ENCODE measurements at regions not wholly inside any gene's neighbourhood (a gene's known extent, or its start where the extent isn't known, plus 50 kb on each side); places are given as distances from the start of the nearest gene placed in this dataset.

DNA sequence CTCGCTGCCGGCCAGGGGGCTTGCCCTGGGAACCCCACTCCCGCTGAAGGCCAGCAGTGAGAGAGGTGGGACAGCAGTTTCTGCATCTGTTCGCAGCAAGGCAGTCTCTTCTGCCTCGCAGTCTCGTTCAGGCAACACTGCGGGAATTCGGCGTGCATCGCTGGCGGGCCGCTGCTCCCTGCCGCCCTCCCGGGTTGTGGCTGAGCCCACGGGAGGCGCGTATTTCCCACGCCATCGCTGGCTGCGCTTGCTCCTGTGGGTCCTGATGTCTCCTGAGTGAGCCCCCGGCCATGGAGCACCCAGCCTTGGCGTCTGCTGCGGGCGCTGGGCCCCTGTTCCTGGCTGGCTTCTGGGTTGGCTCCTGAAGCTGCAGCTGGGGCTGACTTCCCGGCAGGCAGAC, 227.9 kb downstream of the TEX29 start:
- Histone ChIP-seq H3K4me3 (no peak overlapping the region), H3K36me3 (no peaks in the 10 kb centered on the region), H3K4me1 (no peaks in the 10 kb centered on the region), H3K27me3 (no peaks in the 10 kb centered on the region), H3K27ac (no peak overlapping the region), H3K9me3 (no peaks in the 10 kb centered on the region)
- in situ Hi-C loops (cut with MboI; ENCODE audit: low sequenced_read_pairs in 4 of 4) (no loop called here), intact Hi-C loops (cut with DNase I; ENCODE audit: low total_unique reads) (no loop called here)
- TF ChIP-seq, protein P1, sequence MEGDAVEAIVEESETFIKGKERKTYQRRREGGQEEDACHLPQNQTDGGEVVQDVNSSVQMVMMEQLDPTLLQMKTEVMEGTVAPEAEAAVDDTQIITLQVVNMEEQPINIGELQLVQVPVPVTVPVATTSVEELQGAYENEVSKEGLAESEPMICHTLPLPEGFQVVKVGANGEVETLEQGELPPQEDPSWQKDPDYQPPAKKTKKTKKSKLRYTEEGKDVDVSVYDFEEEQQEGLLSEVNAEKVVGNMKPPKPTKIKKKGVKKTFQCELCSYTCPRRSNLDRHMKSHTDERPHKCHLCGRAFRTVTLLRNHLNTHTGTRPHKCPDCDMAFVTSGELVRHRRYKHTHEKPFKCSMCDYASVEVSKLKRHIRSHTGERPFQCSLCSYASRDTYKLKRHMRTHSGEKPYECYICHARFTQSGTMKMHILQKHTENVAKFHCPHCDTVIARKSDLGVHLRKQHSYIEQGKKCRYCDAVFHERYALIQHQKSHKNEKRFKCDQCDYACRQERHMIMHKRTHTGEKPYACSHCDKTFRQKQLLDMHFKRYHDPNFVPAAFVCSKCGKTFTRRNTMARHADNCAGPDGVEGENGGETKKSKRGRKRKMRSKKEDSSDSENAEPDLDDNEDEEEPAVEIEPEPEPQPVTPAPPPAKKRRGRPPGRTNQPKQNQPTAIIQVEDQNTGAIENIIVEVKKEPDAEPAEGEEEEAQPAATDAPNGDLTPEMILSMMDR (IDR thresholded peaks at IDR 0.05 in 4 of 5, conservative IDR thresholded peaks at IDR 0.05 in 1 of 5) = no peak
- TF ChIP-seq POLR2A (IDR thresholded peaks at IDR 0.05) = no peak
- DNase-seq (no peak), ATAC-seq (no peak)

DNA sequence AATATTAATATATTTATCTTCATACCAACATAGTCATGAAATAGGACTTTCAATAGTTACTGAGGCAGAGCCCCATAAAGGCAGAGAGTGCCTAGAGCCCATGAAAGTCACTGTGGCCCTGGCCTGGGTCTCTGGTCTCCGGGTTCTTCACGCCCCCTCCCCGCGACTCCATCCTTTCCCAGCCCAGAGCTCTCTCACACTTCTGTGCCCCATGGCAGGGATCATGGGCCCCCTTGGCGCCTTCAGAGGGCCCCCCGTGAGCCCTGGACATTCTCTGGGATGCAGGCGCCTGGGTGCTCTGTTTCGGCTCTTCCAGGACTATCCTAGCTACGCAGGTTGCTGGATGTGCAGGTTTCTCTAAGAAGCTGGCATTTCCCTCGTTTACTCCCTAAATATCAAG, 228.4 kb downstream of the TEX29 start:
- no peaks in the 10 kb centered on the region for H3K27me3 ChIP-seq
- H3K36me3 ChIP-seq = no peaks in the 10 kb centered on the region
- intact Hi-C loops (cut with DNase I; ENCODE audit: low total_unique reads) = no loop called here
- no peak overlapping the region for H3K27ac ChIP-seq
- in situ Hi-C loops (cut with MboI; ENCODE audit: low sequenced_read_pairs in 4 of 4) = no loop called here
- no peaks in the 10 kb centered on the region for H3K4me1 ChIP-seq
- H3K9me3 ChIP-seq = no peaks in the 10 kb centered on the region
- DNase-seq (no peak), ATAC-seq (no peak)
- H3K4me3 ChIP-seq = no peak overlapping the region
- TF ChIP-seq POLR2A (IDR thresholded peaks at IDR 0.05) = no peak
- TF ChIP-seq, protein P1 (IDR thresholded peaks at IDR 0.05 in 4 of 5, conservative IDR thresholded peaks at IDR 0.05 in 1 of 5) = no peak

DNA sequence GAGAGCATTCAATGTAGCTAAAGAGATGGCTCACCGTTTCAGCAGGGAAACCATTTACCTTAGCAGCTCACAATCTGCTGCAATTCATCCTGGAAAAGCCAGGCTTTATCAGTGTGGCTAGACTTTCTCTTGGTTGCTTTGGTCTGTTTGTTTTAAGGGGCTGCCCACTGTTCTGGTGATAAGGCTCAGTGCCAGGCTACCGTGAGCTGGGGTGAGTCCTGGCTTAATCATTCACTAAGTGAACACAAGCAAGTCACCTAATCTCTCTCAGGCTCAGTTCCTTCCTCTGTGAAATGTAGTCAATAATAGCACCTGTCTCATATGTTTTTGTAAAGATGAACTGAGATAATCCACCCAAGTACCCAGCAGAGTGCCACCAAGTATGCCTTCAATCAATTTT, 229.0 kb downstream of the TEX29 start:
- no peaks in the 10 kb centered on the region for H3K9me3 ChIP-seq
- TF ChIP-seq POLR2A (IDR thresholded peaks at IDR 0.05) = no peak
- no peak overlapping the region for H3K4me3 ChIP-seq
- H3K36me3 ChIP-seq = no peaks in the 10 kb centered on the region
- no peaks in the 10 kb centered on the region for H3K4me1 ChIP-seq
- no peak for ATAC-seq
- no peak for DNase-seq
- in situ Hi-C loops (cut with MboI; ENCODE audit: low sequenced_read_pairs in 4 of 4) = no loop called here
- no peak overlapping the region for H3K27ac ChIP-seq
- no peaks in the 10 kb centered on the region for H3K27me3 ChIP-seq
- intact Hi-C loops (cut with DNase I; ENCODE audit: low total_unique reads) = no loop called here

DNA sequence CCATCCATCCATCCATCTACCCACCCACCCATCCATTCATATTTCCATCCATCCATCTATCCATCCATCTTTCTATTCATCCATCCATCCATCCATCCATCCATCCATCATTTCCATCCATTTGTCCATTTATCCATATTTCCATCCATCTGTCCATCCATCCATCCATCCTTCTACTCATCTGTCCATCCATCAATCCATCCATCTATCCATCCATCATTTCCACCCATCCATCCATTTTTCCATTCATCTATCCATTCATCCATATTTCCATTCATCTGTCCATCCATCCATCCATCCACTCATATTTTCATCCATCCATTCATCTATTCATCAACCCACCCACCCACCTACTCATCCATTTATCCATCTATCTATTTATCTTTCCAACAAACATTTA, 229.6 kb downstream of the TEX29 start:
- no peak overlapping the region for H3K27ac ChIP-seq
- no peaks in the 10 kb centered on the region for H3K9me3 ChIP-seq
- no peaks in the 10 kb centered on the region for H3K36me3 ChIP-seq
- in situ Hi-C loops (cut with MboI; ENCODE audit: low sequenced_read_pairs in 4 of 4) (no loop called here), intact Hi-C loops (cut with DNase I; ENCODE audit: low total_unique reads) (loop anchor here (10.0 kb wide), 1 partner anchor 795 kb away; no protein-coding TSS in a partner anchor)
- H3K4me3 ChIP-seq = no peak overlapping the region
- TF ChIP-seq, protein P1 (IDR thresholded peaks at IDR 0.05 in 4 of 5, conservative IDR thresholded peaks at IDR 0.05 in 1 of 5) = no peak
- TF ChIP-seq POLR2A (IDR thresholded peaks at IDR 0.05) = no peak
- DNase-seq = no peak
- H3K27me3 ChIP-seq = no peaks in the 10 kb centered on the region
- no peak for ATAC-seq
- no peaks in the 10 kb centered on the region for H3K4me1 ChIP-seq

DNA sequence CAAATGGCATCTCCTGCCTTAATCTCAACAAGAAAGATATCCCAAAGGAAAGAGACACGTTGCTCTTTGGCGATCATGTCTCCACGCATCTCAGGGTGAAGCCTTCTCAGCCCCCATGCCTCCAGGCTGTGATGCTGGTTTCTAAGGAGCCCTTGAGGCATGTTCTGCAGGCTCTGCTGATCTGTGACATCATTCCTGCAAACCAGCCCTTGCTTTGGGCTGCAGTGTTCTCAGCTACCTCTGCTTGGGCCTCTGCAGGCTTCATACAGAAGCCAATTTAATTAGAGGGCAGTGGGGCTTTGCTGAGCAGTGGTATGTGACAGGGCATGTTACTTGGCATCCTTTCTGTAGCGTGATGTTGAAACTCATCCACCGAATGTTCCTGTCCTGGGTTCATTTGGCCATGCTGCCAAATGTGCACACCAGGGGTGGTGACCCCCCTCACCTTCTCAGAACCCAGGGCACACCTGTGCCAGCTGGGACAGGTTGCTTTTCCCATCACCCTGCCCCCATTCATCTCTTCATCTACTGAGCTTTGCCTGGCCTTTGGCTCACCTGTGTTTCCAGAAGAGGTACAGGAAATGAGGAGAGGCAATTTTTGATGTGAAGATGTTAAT, 230.9 kb downstream of the TEX29 start:
- no peaks in the 10 kb centered on the region for H3K9me3 ChIP-seq
- H3K27ac ChIP-seq = no peak overlapping the region
- no peaks in the 10 kb centered on the region for H3K4me1 ChIP-seq
- ATAC-seq = no peak
- no peak overlapping the region for H3K4me3 ChIP-seq
- TF ChIP-seq POLR2A (IDR thresholded peaks at IDR 0.05) = no peak
- TF ChIP-seq, protein P1 (IDR thresholded peaks at IDR 0.05 in 4 of 5, conservative IDR thresholded peaks at IDR 0.05 in 1 of 5) = no peak
- peaks cover 0 to 3% (median 0%) of the 10 kb centered on the region in 3 donors for H3K27me3 ChIP-seq
- DNase-seq = no peak
- intact Hi-C loops (cut with DNase I; ENCODE audit: low total_unique reads) = loop anchor here (10.0 kb wide), 1 partner anchor 793 kb away; no protein-coding TSS in a partner anchor
- in situ Hi-C loops (cut with MboI; ENCODE audit: low sequenced_read_pairs in 4 of 4) = no loop called here
- no peaks in the 10 kb centered on the region for H3K36me3 ChIP-seq
